Ishikawa (cell line): ENCODE measurements at regions not wholly inside any gene's neighbourhood (a gene's known extent, or its start where the extent isn't known, plus 50 kb on each side); places are given as distances from the start of the nearest gene placed in this dataset.

Source experiments
- CEBPB ChIP-seq: IDR thresholded peaks from 2 replicates; pipeline ENCODE4 v1.6.1; 2012
- CREB1 ChIP-seq: IDR thresholded peaks from 2 replicates; pipeline ENCODE4 v1.6.1; 2012; ENCODE audit warnings: low read depth
- EGR1 ChIP-seq: IDR thresholded peaks from 2 replicates; pipeline ENCODE4 v1.6.1; 2012
- EP300 ChIP-seq: IDR thresholded peaks from 2 replicates; pipeline ENCODE4 v1.6.1; 2012; ENCODE audit warnings: borderline replicate concordance
- FOXM1 ChIP-seq: IDR thresholded peaks from 2 replicates; pipeline ENCODE4 v1.6.1; 2012; ENCODE audit warnings: low read depth, borderline replicate concordance
- MAX ChIP-seq: IDR thresholded peaks from 2 replicates; pipeline ENCODE4 v1.6.1; 2012
- NFIC ChIP-seq: IDR thresholded peaks from 2 replicates; pipeline ENCODE4 v1.6.1; 2012
- RAD21 ChIP-seq: IDR thresholded peaks from 2 replicates; pipeline ENCODE4 v1.6.1; 2012; ENCODE audit warnings: low read depth
- REST ChIP-seq: IDR thresholded peaks from 2 replicates; pipeline ENCODE4 v1.6.1; 2012; ENCODE audit warnings: low read depth, mild to moderate bottlenecking
- TAF1 ChIP-seq: IDR thresholded peaks from 2 replicates; pipeline ENCODE4 v1.6.1; 2012; ENCODE audit warnings: low read depth, mild to moderate bottlenecking
- TCF12 ChIP-seq: IDR thresholded peaks from 2 replicates; pipeline ENCODE4 v1.6.1; 2012; ENCODE audit warnings: low read depth
- TEAD4 ChIP-seq: IDR thresholded peaks from 2 replicates; pipeline ENCODE4 v1.6.1; 2012
- USF1 ChIP-seq: IDR thresholded peaks from 2 replicates; pipeline ENCODE4 v1.6.1; 2012
- YY1 ChIP-seq: IDR thresholded peaks from 2 replicates; pipeline ENCODE4 v1.6.1; 2012; ENCODE audit warnings: low read depth
- ZBTB7A ChIP-seq: IDR thresholded peaks from 2 replicates; pipeline ENCODE4 v1.6.1; 2012; ENCODE audit warnings: low read depth

- no peak for TF ChIP-seq FOXM1
- no peak for TF ChIP-seq YY1
- TF ChIP-seq RAD21: no peak
- TF ChIP-seq CREB1: no peak
- TF ChIP-seq REST: no peak
These were observed 793.0 kb upstream of the ACVR2A start for GRCh38 chr2:147051814-147052213.

GRCh38 chr2:147051248-147051647, 793.6 kb upstream of the ACVR2A start:
- TF ChIP-seq YY1: no peak
- TF ChIP-seq CEBPB: peak; percentile 64

GRCh38 chr2:147049957-147050356, 794.9 kb upstream of the ACVR2A start:
- TF ChIP-seq TCF12: no peak
- TF ChIP-seq MAX: no peak
- no peak for TF ChIP-seq CEBPB
- TF ChIP-seq ZBTB7A: no peak
- no peak for TF ChIP-seq NFIC
- TF ChIP-seq REST: no peak
- TF ChIP-seq FOXM1: no peak
- no peak for TF ChIP-seq YY1
- no peak for TF ChIP-seq TEAD4
- TF ChIP-seq EP300: no peak
- no peak for TF ChIP-seq TAF1
- TF ChIP-seq USF1: no peak
- no peak for TF ChIP-seq CREB1
- TF ChIP-seq EGR1: no peak
- TF ChIP-seq RAD21: no peak

GRCh38 chr2:147046473-147046872, 798.4 kb upstream of the ACVR2A start:
- TF ChIP-seq TCF12: no peak

- TF ChIP-seq MAX: no peak
- TF ChIP-seq EGR1: no peak
- TF ChIP-seq EP300: no peak
- peak; percentile 67 for TF ChIP-seq RAD21
- no peak for TF ChIP-seq CEBPB
- TF ChIP-seq FOXM1: no peak
These were observed 799.7 kb upstream of the ACVR2A start for GRCh38 chr2:147045113-147045512.

GRCh38 chr2:147041121-147041494, 803.7 kb upstream of the ACVR2A start:
- TF ChIP-seq RAD21 (no peak), CREB1 (no peak)

GRCh38 chr2:147040298-147041120, 804.3 kb upstream of the ACVR2A start:
- TF ChIP-seq TAF1 (no peak), NFIC (no peak), EGR1 (no peak), TCF12 (no peak), CEBPB (no peak), REST (no peak), YY1 (no peak), MAX (no peak), TEAD4 (no peak), RAD21 (no peak), ZBTB7A (no peak), USF1 (no peak), CREB1 (no peak), EP300 (no peak), FOXM1 (no peak)
